ELF-1 (cell line): ENCODE measurements at regions not wholly inside any gene's neighbourhood (a gene's known extent, or its start where the extent isn't known, plus 50 kb on each side); places are given as distances from the start of the nearest gene placed in this dataset.
A peak's percentile ranks its signal among the peaks of the same experiment; 100 is the strongest.

Experiments used
- DNase-seq: peaks from one replicate; pipeline ENCODE4 v3.0.0-alpha.2; 2016; ENCODE audit warnings: low read depth, low spot score

DNA sequence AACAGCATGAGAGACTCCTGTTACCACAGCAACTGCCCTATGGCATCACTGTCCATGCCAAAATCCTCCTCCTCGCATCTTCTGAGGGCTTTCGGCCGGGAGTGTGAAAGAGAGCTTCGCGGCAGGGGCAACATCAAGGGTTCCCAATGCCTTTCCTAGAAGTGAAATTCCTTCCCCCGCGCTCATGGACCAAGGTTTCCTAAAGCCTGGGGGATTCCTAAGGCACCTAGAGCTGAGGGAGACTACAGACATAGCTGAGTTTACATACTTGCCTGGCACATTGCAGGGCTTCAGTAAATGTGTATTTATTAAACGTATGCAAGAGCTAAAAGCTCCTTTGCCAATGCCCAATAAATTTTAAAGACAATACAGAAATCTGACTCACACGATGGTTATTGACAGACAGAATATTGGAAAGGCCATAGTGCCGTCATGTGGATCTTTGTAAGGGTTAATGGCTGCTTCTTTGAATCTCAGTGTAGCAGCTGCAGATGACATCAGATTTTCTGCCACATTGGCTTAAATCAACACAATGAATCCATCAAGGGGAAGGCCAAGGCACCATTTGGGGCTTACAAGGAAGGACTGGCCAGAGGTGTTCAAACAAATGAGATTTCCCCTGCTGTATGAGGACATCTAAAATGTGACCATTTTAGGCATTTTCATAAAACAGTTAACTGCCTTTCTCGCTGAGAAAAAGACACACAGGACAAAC, 281.2 kb upstream of the JARID2 start:
- peak; percentile 25 for DNase-seq

GRCh38 chr6:14965424-14966075, 280.3 kb upstream of the JARID2 start:
- no peak for DNase-seq

DNA sequence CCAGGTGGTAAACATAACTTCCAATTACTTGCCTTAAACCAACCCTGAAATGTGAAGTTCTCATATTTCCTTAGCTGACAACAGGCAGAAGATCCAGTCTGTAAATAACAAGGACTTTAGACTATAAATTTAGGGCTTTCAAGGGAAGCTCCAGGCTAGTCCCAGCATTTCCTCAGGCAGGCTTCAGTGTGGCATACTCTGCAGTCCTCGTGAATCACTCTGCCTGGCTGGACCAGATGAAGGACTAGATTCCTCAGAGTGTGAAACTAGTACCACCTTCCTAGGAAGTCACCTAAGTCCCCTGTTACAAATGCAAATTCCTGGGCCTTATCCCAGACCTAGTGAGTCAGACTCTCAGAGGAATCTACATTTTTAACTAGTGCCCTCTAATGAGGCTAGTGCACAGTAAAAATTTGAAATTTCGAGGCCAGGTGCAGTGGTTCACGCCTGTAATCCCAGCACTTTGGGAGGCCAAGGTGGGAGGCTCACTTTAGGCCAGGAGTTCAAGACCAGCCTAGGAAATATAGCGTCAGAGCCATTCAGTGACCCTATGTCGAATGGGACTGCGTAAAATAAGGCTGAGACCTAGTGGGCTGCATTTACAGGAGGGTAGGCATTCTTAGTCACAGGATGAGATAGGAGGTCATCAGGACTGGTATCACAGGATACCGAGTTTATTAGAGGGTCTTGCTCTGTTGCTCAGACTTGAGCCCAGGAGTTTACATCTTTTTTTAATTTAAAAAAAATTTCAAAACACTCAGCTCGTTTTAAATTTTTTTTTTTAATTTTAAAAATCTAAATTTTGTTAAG, 279.6 kb upstream of the JARID2 start:
- peak; percentile 58 for DNase-seq

DNA sequence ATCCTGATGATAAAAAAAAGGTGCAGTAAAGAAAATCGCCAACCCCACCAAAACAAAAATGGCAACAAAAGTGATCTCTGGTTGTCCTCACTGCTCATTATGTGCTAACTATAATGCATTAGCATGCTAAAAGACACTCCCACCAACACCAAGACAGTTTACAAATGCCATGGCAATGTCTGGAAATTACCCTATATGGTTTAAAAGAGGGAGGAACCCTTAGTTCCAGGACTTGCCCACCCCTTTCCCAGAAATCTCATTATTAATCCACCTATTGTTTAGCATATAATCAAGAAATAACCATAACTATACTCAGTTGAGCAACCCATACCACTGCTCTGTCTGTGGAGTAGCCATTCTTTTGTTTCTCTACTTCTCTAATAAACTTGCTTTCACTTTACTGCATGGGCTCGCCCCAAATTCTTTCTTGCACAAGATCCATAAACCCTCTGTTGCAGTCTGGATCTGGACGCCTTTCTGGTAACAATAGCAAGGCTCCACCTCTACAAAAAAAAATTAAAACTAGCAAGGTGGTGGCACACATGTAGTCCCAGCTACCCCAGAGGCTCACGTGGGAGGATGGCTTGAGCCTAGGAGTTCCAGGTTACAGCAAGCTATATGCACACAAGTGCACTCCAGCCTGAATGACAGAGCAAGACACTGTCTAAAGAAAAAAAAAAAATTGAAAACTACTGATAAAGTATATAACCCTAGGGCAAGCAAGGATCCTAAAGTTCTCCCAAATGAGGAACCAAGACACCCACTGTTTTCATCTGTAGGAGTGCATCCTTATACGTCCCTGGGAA, 278.8 kb upstream of the JARID2 start:
- no peak for DNase-seq

GRCh38 chr6:14968056-14968637, 277.7 kb upstream of the JARID2 start:
- peak; percentile 12 for DNase-seq

GRCh38 chr6:14969126-14969525, 276.7 kb upstream of the JARID2 start:
- no peak for DNase-seq

GRCh38 chr6:14972379-14973067, 273.3 kb upstream of the JARID2 start:
- DNase-seq = no peak

- DNase-seq = no peak
Observed at GRCh38 chr6:14974372-14974771, 271.5 kb upstream of the JARID2 start.

GRCh38 chr6:14974792-14975470, 270.9 kb upstream of the JARID2 start:
- DNase-seq = no peak

DNA sequence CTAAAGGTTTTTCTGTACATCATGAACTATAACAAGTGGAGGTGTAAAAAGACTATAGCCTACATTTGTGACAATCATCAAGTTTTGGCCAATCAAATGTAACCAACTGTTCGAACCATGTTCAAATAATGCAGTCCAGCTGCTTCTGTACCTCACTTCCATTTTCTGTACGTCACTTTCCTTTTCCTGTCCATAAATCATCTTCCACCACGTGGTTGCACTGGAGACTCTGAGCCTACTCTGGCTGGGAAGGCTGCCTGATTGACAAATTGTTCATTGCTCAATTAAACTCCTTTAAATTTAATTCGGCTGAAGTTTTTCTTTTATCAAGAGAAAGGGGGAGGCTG, 270.4 kb upstream of the JARID2 start:
- DNase-seq = no peak

- DNase-seq = no peak
Observed at GRCh38 chr6:14977747-14978382, 268.0 kb upstream of the JARID2 start.

DNA sequence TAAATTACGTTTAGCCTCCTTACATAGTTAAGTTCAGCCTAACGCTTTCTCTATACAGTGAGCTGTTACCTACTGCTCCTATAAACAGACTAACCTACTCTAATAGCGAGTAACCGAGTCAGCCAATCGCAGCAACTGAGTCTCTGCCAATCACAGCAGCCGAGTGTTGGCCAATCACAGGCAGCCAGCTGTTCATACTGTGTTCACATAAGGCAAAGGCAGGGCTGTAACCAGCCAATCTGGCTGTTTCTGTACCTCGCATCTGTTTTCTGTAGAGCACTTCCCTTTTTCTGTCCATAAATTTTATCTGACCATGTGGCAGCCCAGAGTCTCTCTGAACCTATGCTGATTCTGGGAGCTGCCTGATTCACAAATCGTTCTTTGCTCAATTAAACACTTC, 263.9 kb upstream of the JARID2 start:
- no peak for DNase-seq

GRCh38 chr6:14983599-14984518, 262.0 kb upstream of the JARID2 start:
- DNase-seq = no peak

GRCh38 chr6:14984519-14984853, 261.4 kb upstream of the JARID2 start:
- peak; percentile 72 for DNase-seq

GRCh38 chr6:14985366-14985765, 260.5 kb upstream of the JARID2 start:
- DNase-seq = no peak

DNA sequence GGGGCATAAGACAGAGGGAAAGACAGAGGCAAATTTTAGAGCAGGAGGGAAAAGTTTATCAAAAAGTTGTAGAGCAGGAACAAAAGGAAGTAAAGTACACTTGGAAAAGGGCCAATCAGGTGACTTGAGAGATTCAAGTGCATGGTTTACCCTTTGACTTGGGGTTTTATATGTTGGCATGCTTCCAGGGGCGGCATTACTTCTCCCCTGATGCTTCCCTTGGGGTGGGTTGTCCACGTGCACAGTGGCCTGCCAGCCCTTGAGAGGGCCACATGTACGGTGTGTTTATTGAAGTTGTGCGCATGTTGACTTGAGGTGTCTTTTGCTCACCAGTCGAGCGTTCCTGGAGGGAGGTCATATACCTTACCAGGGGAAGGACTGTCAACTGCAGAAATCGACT, 259.5 kb upstream of the JARID2 start:
- DNase-seq = no peak

DNA sequence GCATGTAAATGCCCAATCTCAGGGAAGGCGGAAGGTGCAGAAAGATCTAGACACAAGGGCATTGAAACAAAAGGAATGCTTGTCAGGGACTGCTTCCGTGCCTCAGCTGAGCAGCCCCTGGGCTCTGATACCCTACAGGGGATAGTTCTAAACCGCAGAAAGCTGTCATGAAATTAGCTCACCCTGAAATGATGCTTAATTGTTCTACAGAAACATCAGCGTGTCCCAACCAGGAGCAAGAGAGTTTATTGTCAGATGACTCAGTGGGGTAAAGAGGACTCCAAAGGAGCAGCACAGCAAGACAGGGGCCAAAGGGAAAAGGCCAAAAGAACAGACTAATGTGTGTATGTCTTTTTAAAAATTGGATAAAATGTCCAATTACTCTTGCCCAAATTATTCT, 258.4 kb upstream of the JARID2 start:
- no peak for DNase-seq

- no peak for DNase-seq
Observed at GRCh38 chr6:14992382-14992781, 253.5 kb upstream of the JARID2 start.

- DNase-seq = no peak
Observed at GRCh38 chr6:14995208-14995607, 250.7 kb upstream of the JARID2 start.
